NCI-H524 (cell line): ENCODE measurements at regions not wholly inside any gene's neighbourhood (a gene's known extent, or its start where the extent isn't known, plus 50 kb on each side); places are given as distances from the start of the nearest gene placed in this dataset.

Source experiments
- DNase-seq, 2 experiments: peaks; one replicate each; lab custom pipeline; 2025; lab: John Stamatoyannopoulos, UW

DNA sequence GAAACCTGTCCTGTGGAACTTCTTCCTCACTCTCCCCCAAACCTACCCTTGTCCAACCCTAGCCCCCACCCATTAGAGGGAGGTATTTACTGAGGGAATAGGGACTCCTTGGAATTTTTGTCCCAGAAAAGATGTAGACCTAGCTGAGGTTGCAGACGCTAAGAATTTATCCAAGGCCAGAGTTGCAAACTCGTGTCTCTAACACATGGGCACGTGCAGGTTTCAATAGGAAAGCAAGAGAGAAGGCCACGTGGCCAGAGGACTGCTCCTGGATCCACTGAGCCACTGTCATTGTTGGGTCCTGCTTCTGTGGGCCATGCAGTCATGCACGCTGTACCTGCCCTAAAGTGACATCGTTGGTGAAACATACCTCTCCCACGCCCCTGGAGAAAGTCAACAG is 243.4 kb upstream of the KCNG1 start:
- no peak for DNase-seq

DNA sequence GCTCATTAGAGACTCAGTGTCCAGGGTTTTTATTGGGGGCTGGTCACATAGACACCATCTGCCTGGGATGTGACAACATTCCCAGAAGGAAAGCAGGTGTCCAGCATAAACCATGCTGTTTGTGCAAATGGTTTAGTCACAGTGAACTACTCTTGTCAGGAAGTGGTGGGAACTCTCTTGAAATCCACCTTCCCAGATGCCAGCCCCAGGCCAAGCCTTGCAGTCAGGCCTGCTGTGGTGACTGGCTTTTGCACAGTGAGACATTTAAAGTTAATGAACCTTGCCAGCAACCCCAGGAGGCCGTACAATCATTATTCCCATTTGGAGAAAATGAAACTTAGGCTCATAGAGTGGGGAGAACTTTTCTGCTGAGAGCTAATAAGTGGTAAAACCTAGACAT is 242.5 kb upstream of the KCNG1 start:
- no peak for DNase-seq

DNA sequence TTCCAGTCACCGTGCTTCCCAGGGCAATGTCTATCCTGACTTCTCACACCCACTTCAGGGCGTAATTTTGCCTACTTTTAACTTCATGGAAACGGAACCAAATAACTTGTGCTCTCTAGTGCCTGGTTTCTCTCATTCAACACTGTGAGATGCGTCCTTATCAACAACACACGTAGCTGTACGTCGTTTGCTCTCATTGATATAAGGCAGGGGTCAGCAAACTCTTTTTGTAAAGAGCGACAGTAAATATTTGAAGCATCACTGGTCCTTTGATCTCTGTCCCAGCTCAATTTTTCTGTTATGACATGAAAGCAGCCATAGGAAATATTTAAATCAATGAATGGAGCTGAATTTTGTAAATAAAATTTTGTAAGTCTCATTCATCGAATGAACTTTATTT is 239.3 kb upstream of the KCNG1 start:
- DNase-seq = no peak

DNA sequence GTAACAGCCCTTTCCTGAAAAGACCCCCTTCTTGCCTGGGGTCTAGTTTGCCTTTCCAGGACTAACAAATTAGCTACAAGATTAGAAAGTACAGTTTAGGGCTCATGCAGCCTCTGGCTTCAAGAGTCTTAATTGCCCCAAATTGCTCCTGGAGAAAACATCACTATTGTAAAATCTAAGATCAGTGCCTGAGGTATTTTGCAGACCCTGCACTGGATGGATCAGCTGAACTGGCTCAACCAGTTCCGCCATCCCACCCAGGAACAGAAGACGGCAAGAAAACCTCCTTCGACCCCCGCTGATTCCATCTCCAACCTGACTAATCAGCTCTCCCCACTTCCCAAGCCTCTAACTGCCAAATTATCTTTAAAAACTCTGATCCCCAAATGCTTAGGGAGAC is 236.5 kb upstream of the KCNG1 start:
- DNase-seq = no peak

DNA sequence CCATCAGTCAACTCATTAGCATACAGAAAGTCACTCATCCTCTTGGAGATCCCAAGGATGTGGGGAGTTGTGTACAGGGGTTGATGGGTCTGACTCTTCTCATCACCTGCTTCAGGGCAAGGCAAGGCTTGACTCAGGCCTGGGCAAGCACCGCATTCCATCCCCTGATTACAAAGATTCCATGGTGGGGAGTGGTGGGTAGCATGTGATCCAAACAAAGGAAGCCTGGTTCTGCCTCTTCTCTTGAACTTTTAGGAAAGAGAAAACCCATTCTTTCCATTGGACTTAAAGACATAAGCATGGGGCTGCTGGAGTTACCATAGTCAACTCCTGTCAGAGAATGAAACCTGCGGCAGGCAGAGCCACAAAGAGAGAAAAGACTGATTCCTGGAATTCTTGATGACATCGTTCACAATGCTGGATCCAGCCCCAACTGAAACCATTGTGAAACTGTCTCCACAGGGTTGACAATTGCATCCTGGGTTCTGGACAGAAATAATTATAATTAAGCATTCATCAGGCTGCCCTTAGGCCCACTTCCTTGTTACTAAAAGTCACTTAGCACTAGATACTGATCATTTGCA is 235.8 kb upstream of the KCNG1 start:
- DNase-seq = no peak

DNA sequence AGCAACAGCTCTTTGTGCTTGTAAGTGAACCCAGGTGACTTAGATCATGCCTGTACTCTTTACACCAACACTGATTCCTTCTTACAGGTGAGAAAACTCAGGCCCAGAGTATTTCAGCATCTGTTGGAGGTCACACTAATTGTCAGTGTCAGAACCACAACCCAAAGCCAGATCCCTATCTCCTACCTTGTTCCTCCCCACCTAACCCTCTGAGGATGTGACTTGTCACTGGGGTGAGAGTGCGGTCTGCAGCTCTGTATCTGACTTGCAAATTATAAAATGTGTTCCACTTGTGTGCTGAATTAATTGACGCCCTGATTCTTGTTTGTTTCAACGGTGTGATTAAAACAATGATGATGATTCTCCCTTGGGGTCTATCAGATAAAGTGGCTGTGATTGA is 232.5 kb upstream of the KCNG1 start:
- no peak for DNase-seq

DNA sequence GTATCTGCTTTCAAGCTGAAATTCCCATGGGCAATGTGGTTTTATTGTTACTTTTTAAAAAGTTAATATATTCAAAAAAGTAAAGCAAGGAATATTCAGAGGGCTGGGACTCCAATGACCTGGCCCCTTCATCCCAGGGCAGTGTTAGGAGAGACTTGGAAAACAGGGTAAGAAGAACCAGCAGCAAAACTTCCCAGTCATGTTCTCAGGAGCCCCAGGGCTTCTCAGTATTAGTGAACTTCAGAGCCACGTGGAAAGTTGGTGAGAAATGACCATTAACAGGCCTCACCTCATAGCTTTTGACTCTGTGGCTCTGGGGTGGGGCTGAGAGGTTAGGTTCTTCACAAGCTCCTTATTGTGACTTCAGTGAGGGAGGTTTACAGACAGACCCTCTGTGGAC is 230.4 kb upstream of the KCNG1 start:
- DNase-seq = no peak

DNA sequence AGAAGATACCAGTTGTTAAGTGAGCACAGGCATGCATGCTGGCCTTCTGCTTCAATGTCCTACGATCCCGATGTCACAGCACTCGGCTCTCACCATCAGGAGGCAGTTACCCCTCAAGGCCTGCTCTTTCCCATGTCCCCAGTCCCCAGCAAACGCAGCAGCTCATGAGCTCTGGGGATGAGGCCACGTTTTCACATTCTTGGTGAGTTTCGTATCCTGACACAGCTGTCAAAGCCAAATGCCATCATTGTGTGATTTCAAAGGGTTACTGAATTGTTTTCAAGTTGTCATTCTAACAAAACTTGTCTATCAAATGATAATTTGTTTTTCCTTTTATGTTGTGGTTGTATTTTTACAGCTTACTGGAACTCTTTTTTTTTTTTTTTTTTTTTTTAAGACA is 226.9 kb upstream of the KCNG1 start:
- no peak for DNase-seq

DNA sequence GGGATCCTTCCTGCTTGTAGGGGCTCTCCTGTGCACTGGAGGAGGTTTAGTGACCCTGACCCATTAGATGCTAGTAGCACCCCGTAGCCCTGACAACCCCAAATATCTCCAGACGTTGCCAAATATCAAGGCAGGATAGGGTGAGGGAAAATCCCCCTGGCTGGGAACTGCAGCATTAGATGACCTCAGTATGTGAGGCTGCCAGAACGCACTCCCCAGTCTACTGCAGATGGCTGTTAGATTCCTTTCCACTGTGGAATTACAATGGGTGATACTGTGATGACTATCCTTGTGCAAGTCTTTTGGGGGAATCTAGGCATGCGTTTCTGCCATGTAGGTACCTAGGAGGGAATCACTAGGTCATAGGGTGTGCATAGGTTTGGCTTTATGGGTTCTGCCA is 226.3 kb upstream of the KCNG1 start:
- DNase-seq = no peak

DNA sequence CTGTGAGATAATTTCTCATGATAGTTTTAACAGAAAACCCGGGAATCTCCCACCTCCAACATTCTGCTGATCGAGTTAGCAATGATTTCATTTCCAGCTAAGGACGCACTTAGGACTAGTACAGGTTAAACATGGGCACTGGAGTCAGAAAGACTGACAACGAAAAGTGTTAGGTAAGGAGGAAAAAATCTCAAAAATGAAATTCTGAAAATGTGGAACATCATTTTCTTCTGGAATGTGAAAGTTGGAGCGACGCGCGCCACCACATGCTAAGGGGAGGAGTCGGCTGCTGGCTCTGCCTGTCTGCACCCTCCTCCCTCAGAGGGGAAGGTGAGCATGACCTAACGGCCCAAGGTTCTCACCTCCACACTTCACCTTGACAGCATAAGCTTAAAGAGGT is 221.6 kb upstream of the KCNG1 start:
- no peak for DNase-seq

DNA sequence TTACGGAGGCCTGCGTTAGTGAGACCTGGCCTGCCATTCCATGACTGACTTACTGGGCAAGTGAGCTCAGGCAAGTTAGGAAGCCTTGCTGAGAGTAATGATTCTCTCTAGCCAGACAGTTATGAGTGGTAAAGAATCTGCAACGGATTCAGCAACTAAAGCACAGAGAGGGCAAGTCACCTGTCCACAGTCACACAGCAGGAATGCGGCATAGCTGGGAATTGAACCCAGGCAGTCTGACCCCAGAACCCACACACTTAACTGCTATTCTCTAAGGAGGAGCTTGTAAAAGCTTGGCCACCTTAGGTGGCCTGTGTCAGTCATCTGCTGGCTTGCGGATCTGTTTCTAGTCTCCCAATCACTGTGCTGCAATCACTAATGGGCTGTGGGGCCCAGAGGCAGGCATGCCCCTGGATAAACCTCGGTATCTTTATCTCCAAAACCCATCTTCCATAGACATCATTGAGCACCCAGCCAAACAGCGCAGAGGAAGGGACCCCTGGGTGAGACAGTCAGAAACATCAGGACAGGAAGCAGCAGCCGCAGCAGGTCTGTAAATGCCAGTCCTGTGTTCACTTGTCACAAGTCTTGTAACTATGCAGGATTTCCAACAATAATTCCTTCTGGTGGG is 215.9 kb upstream of the KCNG1 start:
- DNase-seq = no peak

DNA sequence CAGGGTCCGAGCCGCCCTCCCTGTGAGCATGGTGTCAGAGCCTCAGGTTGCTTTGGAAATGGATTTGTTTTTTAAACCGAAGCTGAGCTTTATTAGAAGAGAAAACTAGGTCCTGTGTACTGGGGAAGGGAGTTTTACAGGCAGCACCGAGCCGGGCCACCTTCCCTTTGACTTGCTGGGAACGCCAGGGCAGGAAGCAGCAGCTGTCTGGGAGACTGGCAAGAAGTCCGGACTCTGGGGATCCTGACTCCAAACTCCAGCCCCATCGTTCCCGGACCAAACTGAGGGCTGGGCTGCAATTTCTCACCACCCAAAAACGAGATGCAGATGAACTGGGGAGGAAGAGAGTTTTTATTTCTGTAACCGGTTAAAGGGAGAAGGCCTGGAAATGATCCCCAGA is 214.9 kb upstream of the KCNG1 start:
- no peak for DNase-seq

DNA sequence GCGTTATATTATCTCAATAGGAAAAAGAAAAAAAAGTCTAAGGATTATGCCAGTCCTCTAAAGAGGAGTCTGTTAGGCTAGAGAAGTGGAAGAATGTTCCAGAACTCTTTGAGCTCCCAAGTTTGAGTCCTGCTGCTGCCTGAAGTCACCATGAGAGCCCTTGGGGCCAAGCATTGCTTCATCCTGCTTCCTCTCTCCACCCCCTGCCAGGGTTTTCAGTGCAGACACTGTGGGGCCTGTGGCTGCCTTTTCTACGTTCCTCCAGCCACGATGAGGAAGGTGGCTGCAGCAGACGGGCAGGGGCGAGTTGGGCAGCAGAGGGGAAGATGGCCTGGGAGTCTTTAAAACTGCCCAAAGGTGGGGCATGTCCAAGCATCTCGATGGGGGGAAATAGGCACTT is 214.4 kb upstream of the KCNG1 start:
- DNase-seq = no peak

DNA sequence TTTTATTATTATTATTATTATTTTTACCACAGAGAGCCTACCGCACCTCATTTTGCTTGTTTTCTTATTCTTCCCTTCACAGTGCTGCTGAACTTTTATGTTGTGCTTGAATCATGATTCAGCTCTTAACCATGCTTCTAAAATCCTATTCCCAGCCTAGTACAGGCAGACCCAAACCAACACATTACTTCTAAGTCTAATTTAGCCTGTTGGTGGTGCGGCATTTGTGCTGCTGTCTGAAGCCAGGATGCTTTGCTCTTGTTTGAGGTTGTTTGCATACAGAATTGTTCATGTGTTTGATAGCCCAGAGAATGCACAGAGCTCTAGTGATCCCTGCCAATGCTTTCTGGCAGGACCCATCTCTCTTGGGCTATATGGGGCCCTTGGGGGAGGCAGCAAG is 213.5 kb upstream of the KCNG1 start:
- DNase-seq = no peak

DNA sequence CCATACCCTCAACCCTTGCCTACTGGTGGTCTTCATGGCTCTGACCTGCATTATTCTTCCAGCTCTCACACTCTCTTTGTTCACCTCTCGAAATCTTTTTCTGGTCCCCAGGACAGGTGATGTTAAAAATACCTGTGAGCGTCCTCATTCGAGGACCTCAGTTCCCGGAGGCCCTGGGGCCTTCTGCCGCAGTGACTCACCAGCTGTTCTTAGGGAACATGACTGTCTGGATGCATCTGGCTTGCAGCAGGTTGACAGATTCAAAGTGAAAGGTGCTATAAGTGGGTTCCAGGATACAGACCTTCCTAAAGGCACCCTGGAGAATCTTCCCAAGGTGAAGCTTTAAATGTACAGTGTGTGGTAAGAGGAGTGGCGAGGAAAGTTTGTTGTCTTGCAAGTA is 210.4 kb upstream of the KCNG1 start:
- peak in 1 of 2 experiments; percentile 6 for DNase-seq

DNA sequence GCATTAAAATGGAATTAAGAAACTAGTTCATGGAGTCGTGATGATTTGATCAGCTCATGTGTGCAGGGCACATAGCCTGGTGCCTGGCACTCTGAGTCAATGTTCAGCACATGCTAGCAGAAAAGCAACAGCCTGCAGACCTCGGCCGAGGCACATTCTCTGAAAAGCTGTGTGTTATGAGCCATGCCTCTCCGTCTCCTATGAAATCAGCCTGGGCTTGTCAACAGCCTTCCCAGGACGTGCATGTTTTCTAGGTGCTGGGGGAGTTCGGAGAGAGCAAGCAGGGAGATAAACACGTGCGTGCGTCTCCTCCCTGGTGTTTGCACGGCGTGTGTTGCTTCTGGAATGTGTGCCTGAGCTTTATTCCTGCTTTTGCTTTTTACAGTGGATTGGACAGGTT is 207.8 kb upstream of the KCNG1 start:
- no peak for DNase-seq

DNA sequence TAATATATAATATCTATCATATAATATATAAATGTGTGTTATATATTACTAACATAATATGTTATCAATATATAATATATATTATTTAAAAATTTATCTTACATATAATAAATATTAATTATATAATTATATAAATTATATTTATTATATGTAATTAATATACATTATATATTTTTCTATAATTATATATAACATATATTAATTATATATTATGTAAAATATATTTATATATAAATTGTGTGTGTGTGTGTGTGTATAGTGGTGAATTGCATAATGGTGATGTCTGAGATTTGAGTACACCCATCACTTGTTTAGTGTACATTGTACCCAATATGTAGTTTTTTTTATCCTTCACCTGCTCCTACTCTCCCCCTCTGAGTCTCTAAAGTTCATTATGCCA is 205.9 kb upstream of the KCNG1 start:
- no peak for DNase-seq

DNA sequence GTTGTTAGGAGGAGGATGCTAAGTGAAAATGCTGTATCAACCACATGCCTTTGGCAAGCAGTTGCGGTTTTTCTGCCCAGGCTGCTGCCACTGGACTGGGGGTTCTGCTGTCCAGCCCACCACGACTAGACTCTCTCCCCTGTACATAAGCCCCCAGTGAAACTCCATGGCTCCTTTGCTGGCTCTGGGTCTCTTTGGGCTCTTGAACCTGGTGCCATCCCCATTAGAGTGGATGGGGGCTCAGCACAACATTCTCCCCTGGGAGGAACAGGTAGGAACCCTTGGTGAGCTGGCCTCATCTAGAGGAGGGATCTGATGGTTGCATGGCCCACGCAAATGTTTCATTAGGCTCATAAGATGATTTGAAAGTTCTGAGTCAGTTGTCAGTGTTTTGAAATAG is 204.8 kb upstream of the KCNG1 start:
- no peak for DNase-seq

DNA sequence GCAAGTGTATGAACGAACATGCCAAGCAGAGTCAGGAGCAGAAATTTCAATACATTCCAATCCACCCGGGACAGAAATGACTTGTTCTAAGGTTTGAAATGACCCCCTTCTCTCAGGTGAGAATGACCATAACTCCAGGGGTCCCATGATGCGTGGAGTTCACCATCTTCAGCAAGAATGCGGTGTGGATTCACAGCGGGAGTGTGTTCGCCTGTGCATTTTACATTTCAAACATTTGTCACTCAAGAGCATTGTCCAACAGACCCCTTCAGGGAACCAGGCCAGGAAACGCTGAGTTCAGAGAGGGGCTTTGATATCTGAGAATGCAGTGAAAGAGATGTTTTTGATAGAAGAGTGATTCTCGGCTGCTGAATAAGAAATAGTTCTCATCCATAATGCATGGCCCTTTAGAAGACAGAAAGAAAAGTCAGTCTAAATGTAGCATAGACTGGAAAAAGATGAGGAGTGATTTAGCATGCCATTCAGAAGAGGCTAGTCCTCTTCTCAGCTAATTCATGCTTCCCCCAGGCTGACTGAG is 200.3 kb upstream of the KCNG1 start:
- no peak for DNase-seq

DNA sequence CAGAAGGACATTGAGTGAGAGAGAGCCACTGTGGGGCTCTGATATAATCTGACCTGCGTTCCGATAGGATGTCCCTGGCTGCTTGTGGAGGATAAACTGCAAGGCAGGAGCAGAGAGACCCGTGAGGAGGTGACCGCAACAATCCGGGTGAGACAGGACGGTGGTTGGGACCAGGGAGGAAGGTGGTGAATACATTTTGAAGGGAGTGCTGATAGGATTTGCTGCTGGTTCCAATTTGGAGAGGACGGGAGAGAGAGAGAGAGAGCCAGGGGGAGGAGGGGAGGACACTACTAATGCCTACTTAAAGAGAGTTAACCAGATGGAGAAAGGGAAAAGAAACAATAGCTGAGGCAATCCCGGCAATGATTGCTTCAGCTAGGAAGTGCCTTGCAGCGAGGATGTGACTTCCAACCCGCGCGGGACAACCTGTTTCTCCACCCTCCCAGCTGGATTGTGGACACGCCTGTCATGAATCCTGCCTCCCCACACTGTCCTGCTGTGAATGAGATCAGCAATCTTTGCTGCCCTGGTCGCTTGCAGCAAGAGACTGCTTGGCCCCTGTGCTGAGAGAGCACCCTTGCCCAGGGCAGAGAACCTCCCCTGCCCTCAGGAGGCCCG is 199.0 kb upstream of the KCNG1 start:
- peak in 1 of 2 experiments; percentile 80 for DNase-seq

DNA sequence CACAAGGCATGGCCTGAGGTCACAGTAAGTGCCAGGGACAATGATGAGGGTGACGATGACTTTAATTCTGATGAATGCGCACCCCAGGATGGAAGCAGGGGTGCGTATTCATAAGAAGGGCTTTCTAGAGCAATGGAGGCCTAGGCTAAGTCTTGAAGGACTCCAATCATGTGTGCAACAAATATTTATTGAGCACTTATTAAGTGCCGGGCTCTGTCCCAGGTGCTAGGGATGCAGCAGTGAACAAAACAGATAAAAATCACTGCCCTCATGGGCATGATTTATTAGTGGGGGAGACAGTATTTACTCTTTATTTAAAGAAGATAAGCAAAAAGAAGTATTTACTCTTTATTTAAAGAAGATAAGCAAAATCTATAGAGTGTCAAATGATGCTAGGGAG is 198.2 kb upstream of the KCNG1 start:
- DNase-seq = no peak

DNA sequence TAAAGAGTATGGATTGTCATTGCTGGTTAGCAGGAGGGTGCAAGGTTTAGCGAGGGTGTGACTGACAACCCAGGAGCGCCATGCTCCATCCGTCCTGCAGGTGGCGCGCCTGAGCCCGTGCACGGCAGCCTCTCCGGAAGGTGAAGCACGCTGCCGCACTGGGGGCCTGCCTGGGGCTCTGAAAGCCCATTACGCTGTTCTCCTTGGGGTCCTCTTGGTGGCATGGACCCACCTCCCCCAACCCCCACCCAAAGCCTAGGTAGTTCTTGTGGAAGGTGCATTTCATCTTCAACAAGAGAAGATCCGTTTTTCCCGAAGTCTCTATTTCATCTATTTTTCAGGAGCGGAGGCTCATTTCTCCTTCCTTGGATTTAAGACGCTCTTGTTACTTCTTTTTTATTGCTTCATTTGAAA is 197.4 kb upstream of the KCNG1 start:
- DNase-seq = peak in 1 of 2 experiments; percentile 12

DNA sequence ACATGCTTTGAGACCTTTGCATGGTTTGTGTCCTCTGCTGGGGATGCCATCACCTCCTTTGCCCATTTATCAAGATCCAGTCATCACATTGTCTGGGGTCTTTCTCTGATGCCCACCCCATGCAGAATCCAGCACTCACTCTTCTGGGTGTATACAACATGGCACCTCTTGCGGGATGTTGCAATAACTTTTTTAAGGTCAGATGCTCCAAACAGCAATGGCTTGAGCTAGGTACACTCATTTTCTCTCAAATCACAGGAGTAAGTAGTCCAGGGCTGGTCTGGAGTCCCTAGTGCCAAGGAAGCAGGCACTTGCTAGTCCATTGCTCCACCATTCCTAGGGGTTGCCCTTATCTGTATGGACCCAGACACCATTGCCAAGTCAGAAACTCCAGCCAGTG is 196.6 kb upstream of the KCNG1 start:
- DNase-seq = no peak

DNA sequence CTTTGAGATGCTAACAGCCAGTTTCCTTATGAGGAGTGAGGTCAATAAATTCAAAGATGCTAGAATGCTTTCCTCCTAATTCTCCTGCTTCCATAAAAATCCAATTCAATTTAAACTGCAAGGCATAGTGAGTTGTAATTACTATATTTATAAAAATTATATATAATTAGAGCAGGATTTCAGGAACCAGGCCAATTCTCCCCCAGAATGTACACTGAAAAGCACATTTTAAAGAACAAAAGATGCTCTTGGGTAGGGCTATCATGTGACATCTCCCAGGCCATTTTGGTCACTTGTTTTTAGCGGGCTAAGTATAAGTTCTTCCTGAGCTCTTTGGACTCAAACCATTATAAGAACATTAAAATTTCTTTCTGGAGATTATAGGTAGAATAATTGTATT is 195.7 kb upstream of the KCNG1 start:
- DNase-seq = no peak
